Caco-2 (cell line): ENCODE measurements at regions not wholly inside any gene's neighbourhood (a gene's known extent, or its start where the extent isn't known, plus 50 kb on each side); places are given as distances from the start of the nearest gene placed in this dataset.

Source experiments
- BruUV-seq: library from RNA; stranded (reverse); fragments of 400-500 nt; replicated peaks from 2 replicates; lab custom pipeline; 2021; lab: Mats Ljungman, UMichigan
- CTCF ChIA-PET: fragments of 300-600 bp; sonication (Branson Sonifier 250); formaldehyde crosslinking; loops from one replicate; lab custom pipeline; 2022; ENCODE audit warnings: antibody characterized with exemption; lab: Charles Lee
- POLR2A ChIA-PET: fragments of 300-600 bp; sonication (Branson Sonifier 250); formaldehyde crosslinking; loops from one replicate; lab custom pipeline; 2022; ENCODE audit warnings: antibody characterized with exemption; lab: Charles Lee
- DNase-seq, 2 experiments: peaks; one replicate each; pipeline versions ENCODE4 v3.0.0 to v3.0.0-alpha.2; 2020 to 2022
- H3K27me3 ChIP-seq: replicated peaks from 2 replicates; pipeline ENCODE4 v1.6.0; 2011; ENCODE audit warnings: low read length; ENCODE audit not compliant: control insufficient read depth, insufficient read depth
- H3K36me3 ChIP-seq: 2 replicates; pipeline ENCODE4 v1.5.1; 2011; ENCODE audit warnings: low read length; ENCODE audit not compliant: control insufficient read depth, insufficient read depth
- H3K4me1 ChIP-seq: fragments of 250-450 bp; sonication (Bioruptor Pico); 2 replicates; pipeline ENCODE4 v1.5.1; 2020; ENCODE audit warnings: mild to moderate bottlenecking
- H3K4me3 ChIP-seq: 2 replicates; pipeline ENCODE4 v1.5.1; 2011; ENCODE audit warnings: low read depth, mild to moderate bottlenecking, control low read depth, low read length
- H3K9me3 ChIP-seq: fragments of 250-450 bp; sonication (Bioruptor Pico); 2 replicates; pipeline ENCODE4 v1.5.1; 2020; ENCODE audit warnings: mild to moderate bottlenecking, moderate library complexity
- H3K27ac Mint-ChIP-seq: one replicate; pipeline ENCODE4 v1.8.0; 2022; ENCODE audit warnings: mixed read lengths; ENCODE audit not compliant: unreplicated experiment
- H3K27me3 Mint-ChIP-seq: one replicate; pipeline ENCODE4 v1.8.0; 2022; ENCODE audit warnings: mixed read lengths; ENCODE audit not compliant: insufficient read depth, unreplicated experiment
- H3K36me3 Mint-ChIP-seq: one replicate; pipeline ENCODE4 v1.8.0; 2022; ENCODE audit warnings: mild to moderate bottlenecking, mixed read lengths; ENCODE audit not compliant: insufficient read depth, unreplicated experiment
- H3K4me1 Mint-ChIP-seq: one replicate; pipeline ENCODE4 v1.8.0; 2022; ENCODE audit warnings: low read depth, mixed read lengths; ENCODE audit not compliant: unreplicated experiment
- H3K4me3 Mint-ChIP-seq: one replicate; pipeline ENCODE4 v1.8.0; 2022; ENCODE audit warnings: mild to moderate bottlenecking, moderate library complexity, mixed read lengths; ENCODE audit not compliant: unreplicated experiment
- H3K9me3 Mint-ChIP-seq: one replicate; pipeline ENCODE4 v1.8.0; 2022; ENCODE audit warnings: mixed read lengths; ENCODE audit not compliant: unreplicated experiment
- intact Hi-C: fragments of 100-400 bp; cut with micrococcal nuclease; formaldehyde crosslinking; loops from one replicate; pipeline ENCODE4 v1.10.0; 2022; ENCODE audit not compliant: unreplicated experiment
- TF ChIP-seq, protein P1 (sequence below), 2 experiments: fragments of 200-600 bp in 1 of 2; IDR thresholded peaks; 1 replicate in 1 of 2; 2 replicates in 1 of 2; pipeline versions ENCODE4 v1.5.1 to v1.8.0; 2011 to 2022; ENCODE audit warnings: antibody characterized with exemption in 1 of 2, control low read depth in 1 of 2, inconsistent platforms in 1 of 2, low read depth in 1 of 2, low read length in 1 of 2, mild to moderate bottlenecking in 1 of 2, moderate library complexity in 1 of 2; ENCODE audit not compliant: insufficient read depth in 1 of 2, severe bottlenecking in 1 of 2, unreplicated experiment in 1 of 2

DNA sequence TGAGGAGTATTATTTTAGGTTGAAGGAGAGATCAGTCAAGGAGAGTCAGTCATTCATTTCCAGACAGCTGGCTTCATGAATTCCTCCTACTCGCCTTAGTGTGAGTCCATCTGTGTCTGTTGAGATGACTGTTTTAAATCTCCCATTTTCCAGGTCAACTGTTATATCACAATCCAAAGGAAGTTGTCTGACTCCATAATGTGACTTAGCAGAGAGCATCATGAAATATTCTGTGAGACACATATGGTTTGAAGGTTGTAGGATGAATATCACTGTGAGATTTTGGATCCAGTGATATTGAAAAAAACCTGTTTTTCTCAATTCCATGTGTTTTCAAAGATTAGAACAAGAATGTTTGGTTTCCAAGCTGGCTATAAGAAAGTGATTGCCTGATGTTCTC is 530.2 kb upstream of the MAN1A1 start:
- intact Hi-C loops = no loop called here
- no peaks in the 10 kb centered on the region for H3K27me3 Mint-ChIP-seq

DNA sequence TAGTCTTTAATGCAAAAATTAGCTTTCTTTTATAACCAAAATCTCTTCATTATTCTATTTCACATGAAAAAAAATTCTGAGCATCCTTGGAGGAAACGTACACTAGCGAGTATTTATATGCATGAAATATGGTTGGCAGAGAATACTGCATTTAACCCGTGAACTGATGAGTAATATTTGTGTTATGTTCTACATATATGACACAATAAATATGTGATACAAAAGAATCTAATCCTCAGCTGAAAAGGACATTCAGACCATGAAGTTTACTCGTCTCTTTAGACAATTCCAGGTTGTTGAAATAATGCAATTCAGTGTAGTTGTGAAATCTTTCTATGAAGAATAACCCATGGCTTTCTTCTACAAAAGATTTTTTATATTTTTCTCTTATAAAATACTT is 524.8 kb upstream of the MAN1A1 start:
- intact Hi-C loops = no loop called here
- Histone ChIP-seq H3K36me3 (no peaks in the 10 kb centered on the region), H3K9me3 (no peaks in the 10 kb centered on the region), H3K4me1 (no peaks in the 10 kb centered on the region), H3K4me3 (no peak overlapping the region), H3K27me3 (no peaks in the 10 kb centered on the region)
- no peaks in the 10 kb centered on the region for H3K36me3 Mint-ChIP-seq
- no peaks in the 10 kb centered on the region for H3K9me3 Mint-ChIP-seq
- no peaks in the 10 kb centered on the region for H3K27me3 Mint-ChIP-seq
- ChIA-PET POLR2A (no interaction called here), CTCF (no interaction called here)
- no peak for DNase-seq
- TF ChIP-seq, protein P1, sequence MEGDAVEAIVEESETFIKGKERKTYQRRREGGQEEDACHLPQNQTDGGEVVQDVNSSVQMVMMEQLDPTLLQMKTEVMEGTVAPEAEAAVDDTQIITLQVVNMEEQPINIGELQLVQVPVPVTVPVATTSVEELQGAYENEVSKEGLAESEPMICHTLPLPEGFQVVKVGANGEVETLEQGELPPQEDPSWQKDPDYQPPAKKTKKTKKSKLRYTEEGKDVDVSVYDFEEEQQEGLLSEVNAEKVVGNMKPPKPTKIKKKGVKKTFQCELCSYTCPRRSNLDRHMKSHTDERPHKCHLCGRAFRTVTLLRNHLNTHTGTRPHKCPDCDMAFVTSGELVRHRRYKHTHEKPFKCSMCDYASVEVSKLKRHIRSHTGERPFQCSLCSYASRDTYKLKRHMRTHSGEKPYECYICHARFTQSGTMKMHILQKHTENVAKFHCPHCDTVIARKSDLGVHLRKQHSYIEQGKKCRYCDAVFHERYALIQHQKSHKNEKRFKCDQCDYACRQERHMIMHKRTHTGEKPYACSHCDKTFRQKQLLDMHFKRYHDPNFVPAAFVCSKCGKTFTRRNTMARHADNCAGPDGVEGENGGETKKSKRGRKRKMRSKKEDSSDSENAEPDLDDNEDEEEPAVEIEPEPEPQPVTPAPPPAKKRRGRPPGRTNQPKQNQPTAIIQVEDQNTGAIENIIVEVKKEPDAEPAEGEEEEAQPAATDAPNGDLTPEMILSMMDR (IDR thresholded peaks at IDR 0.05; ENCODE audit: insufficient read depth in 1 of 2, low read depth in 1 of 2, low read length in 1 of 2, severe bottlenecking in 1 of 2, unreplicated experiment in 1 of 2) = no peak
- no peaks in the 10 kb centered on the region for H3K4me1 Mint-ChIP-seq
- no peak overlapping the region for H3K4me3 Mint-ChIP-seq
- BruUV-seq = no TSS peak
- H3K27ac Mint-ChIP-seq = no peak overlapping the region

More for the DNA sequence above, 530.2 kb upstream of the MAN1A1 start:
- no peak overlapping the region for H3K4me3 ChIP-seq
- no peak overlapping the region for H3K27ac Mint-ChIP-seq
- no TSS peak for BruUV-seq
- CTCF ChIA-PET = no interaction called here
- no peaks in the 10 kb centered on the region for H3K9me3 Mint-ChIP-seq
- TF ChIP-seq, protein P1 (IDR thresholded peaks at IDR 0.05; ENCODE audit: insufficient read depth in 1 of 2, low read depth in 1 of 2, low read length in 1 of 2, severe bottlenecking in 1 of 2, unreplicated experiment in 1 of 2) = no peak
- H3K4me3 Mint-ChIP-seq = no peak overlapping the region
- no peaks in the 10 kb centered on the region for H3K36me3 ChIP-seq
- no peaks in the 10 kb centered on the region for H3K4me1 ChIP-seq
- no peaks in the 10 kb centered on the region for H3K9me3 ChIP-seq
- DNase-seq = no peak
- POLR2A ChIA-PET = no interaction called here
- H3K36me3 Mint-ChIP-seq = no peaks in the 10 kb centered on the region
- no peaks in the 10 kb centered on the region for H3K4me1 Mint-ChIP-seq
- H3K27me3 ChIP-seq = no peaks in the 10 kb centered on the region

DNA sequence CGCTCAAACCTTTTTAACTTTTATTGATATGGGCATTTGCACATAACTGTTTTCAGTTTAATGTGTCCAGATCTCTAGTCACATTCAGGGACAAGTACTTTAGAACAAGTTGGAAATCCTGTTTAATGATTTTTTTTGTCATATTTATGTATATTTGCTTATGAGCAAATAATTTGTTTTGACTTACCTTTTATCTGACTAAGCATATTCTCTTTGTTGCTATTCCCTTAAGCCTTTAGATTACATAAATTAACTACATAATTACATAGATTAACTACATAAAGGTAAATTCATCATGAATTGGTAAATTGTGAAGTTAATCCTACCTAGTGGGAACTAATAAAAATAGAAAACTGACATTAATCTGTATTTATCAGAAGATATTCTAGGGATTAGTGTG is 523.5 kb upstream of the MAN1A1 start:
- Histone ChIP-seq H3K4me1 (no peaks in the 10 kb centered on the region), H3K4me3 (no peak overlapping the region), H3K9me3 (no peaks in the 10 kb centered on the region), H3K36me3 (no peaks in the 10 kb centered on the region), H3K27me3 (no peaks in the 10 kb centered on the region)
- intact Hi-C loops = no loop called here
- no peak overlapping the region for H3K27ac Mint-ChIP-seq
- H3K36me3 Mint-ChIP-seq = no peaks in the 10 kb centered on the region
- no peaks in the 10 kb centered on the region for H3K4me1 Mint-ChIP-seq
- CTCF ChIA-PET = no interaction called here
- no TSS peak for BruUV-seq
- DNase-seq = no peak
- TF ChIP-seq, protein P1 (IDR thresholded peaks at IDR 0.05; ENCODE audit: insufficient read depth in 1 of 2, low read depth in 1 of 2, low read length in 1 of 2, severe bottlenecking in 1 of 2, unreplicated experiment in 1 of 2) = no peak
- no peaks in the 10 kb centered on the region for H3K27me3 Mint-ChIP-seq
- H3K9me3 Mint-ChIP-seq = no peaks in the 10 kb centered on the region
- POLR2A ChIA-PET = no interaction called here
- no peak overlapping the region for H3K4me3 Mint-ChIP-seq
